Body of pancreas (tissue), 4 donors: ENCODE measurements at regions not wholly inside any gene's neighbourhood (a gene's known extent, or its start where the extent isn't known, plus 50 kb on each side); places are given as distances from the start of the nearest gene placed in this dataset.
"Not testable (repeated sequence)": the region's sequence is repeated elsewhere in the genome, so short reads cannot be mapped to it uniquely, and the experiment has no call there.

Experiments used
- ATAC-seq: fragments of 150-250 bp; one replicate; pipeline ENCODE4 v1.9.1; 2016
- DNase-seq, 4 donors: peaks; one replicate each; pipeline ENCODE4 v3.0.0-alpha.2; 2019
- H3K27ac ChIP-seq, 4 donors: fragments of 200-600 bp; sonication (generic); 1 replicate in 3 of 4; 2 replicates in 1 of 4; pipeline versions ENCODE4 v1.5.1 to v1.6.1; 2016 to 2019; ENCODE audit warnings: mild to moderate bottlenecking in 1 of 4, mixed read lengths in 1 of 4, moderate library complexity in 1 of 4
- H3K27me3 ChIP-seq, 2 donors: fragments of 200-600 bp; sonication (generic); one replicate each; pipeline ENCODE4 v1.6.0; 2016; ENCODE audit warnings: mild to moderate bottlenecking in 1 of 2
- H3K36me3 ChIP-seq, 2 donors: fragments of 200-600 bp; sonication (generic); replicated peaks in 1 of 2; 2 replicates each; pipeline ENCODE4 v1.5.1; 2016; ENCODE audit warnings: low read depth in 2 of 2; ENCODE audit not compliant: insufficient read depth in 1 of 2
- H3K4me1 ChIP-seq: fragments of 200-600 bp; sonication (generic); one replicate; pipeline ENCODE4 v1.6.0; 2016
- H3K4me3 ChIP-seq, 2 donors: fragments of 200-600 bp; sonication (generic); 1 replicate in 1 of 2; 2 replicates in 1 of 2; pipeline ENCODE4 v1.5.1; 2016 to 2019
- H3K9me3 ChIP-seq, 3 donors: fragments of 200-600 bp; sonication (generic); 1 replicate in 2 of 3; 2 replicates in 1 of 3; pipeline ENCODE4 v1.5.1; 2016
- CTCF ChIP-seq, 7 experiments: fragments of 450-650 bp in 4 of 7; fragments of 200-600 bp in 3 of 7; sonication (generic) in 3 of 7; IDR thresholded peaks; one replicate each; pipeline ENCODE4 v1.5.1; 2016 to 2019; ENCODE audit warnings: antibody characterized with exemption in 7 of 7
- POLR2A ChIP-seq, 3 donors: fragments of 450-650 bp; IDR thresholded peaks; one replicate each; pipeline ENCODE4 v1.6.1; 2016; ENCODE audit warnings: antibody characterized with exemption in 3 of 3, mild to moderate bottlenecking in 2 of 3
- WGBS, 2 donors: methylation state at CpG; one replicate each; pipeline ENCODE4 v1.1.5; 2017; 5-methylcytosine and 5-hydroxymethylcytosine counted together
- intact Hi-C: fragments of 100-400 bp; cut with DNase I; formaldehyde crosslinking; loops from one replicate; pipeline ENCODE4 v1.15.1; 2023

DNA sequence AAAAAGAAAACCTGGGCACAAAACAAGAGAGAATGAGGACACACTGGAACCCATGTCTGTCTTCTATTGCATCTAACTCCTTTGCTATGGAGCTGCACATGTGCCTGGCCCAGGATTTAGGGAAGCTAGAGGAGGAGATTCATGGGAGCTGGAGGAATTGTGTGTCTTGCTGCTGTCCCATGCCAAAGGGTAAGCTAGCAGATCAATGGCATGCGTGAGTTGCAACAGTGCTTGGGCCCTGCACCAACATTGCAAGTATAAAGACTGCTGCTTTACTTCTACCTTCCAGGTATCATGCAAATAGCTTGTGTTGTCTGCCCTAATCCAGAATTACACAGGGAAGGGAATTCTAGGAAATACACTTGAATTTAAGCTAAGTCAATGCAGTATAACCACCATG is 196.4 kb upstream of the IGF1 start:
- Histone ChIP-seq H3K9me3 (peaks cover 0 to 17% (median 0%) of the 10 kb centered on the region in 3 donors), H3K36me3 (no peaks in the 10 kb centered on the region), H3K4me3 (no peak overlapping the region), H3K27me3 (no peaks in the 10 kb centered on the region), H3K27ac (no peak overlapping the region), H3K4me1 (no peaks in the 10 kb centered on the region)
- WGBS, 2 donors = 67 to 100% methylated on average over 1 of the region's 1 CpG
- ATAC-seq (no peak), DNase-seq (no peak)
- TF ChIP-seq CTCF (IDR thresholded peaks at IDR 0.05) (no peak), POLR2A (IDR thresholded peaks at IDR 0.05) (no peak)
- intact Hi-C loops = no loop called here

DNA sequence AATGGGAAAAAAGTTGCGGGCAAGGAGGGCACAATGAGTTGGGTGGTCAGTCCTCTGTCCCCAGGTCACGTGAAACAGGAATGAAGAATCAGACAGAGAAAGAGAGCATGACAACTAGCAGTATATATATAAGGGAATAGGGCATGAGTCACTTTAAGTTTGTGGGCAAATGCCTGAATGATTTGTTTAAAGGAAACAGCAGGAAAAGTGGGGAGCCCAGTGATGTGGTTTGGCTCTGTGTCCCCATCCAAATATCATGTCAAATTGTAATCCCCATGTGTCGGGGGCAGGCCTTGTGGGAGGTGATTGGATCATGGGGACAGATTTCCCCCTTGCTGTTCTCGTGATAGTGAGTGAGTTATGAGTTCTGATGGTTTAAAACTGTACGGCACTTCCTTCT is 195.3 kb upstream of the IGF1 start:
- TF ChIP-seq CTCF (IDR thresholded peaks at IDR 0.05) (no peak), POLR2A (IDR thresholded peaks at IDR 0.05) (no peak)
- intact Hi-C loops = no loop called here
- Histone ChIP-seq H3K4me1 (no peaks in the 10 kb centered on the region), H3K9me3 (peaks cover 0 to 17% (median 0%) of the 10 kb centered on the region in 3 donors), H3K4me3 (no peak overlapping the region), H3K27me3 (no peaks in the 10 kb centered on the region), H3K27ac (no peak overlapping the region), H3K36me3 (no peaks in the 10 kb centered on the region)
- no peak for ATAC-seq
- 54 to 58% methylated on average over 5 of the region's 5 CpGs for WGBS, 2 donors
- DNase-seq = no peak

DNA sequence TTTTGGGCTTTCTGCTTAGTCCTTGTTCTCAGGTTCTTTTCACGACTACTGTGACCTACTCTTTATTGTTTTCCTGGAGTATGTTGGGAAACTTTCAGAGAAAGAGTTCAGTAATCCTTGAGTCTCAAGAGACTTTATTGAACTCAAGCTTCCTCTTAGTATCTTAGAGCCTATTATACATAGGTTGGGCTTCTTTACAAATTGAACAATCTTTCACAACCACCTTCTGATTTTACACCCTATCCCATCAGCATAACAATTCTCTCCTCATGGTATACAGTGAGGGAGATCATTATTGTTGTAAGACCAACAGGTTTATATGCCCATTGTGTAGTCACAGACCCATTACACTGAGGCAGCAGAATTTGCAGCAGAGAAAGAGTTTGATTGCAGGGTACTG is 193.2 kb upstream of the IGF1 start:
- 32 to 59% methylated on average over 1 of the region's 1 CpG for WGBS, 2 donors
- ATAC-seq (no peak), DNase-seq (no peak)
- Histone ChIP-seq H3K27ac (no peak overlapping the region), H3K27me3 (no peaks in the 10 kb centered on the region), H3K9me3 (peaks cover 0 to 17% (median 0%) of the 10 kb centered on the region in 3 donors), H3K36me3 (no peaks in the 10 kb centered on the region), H3K4me1 (no peaks in the 10 kb centered on the region), H3K4me3 (no peak overlapping the region)
- TF ChIP-seq POLR2A (IDR thresholded peaks at IDR 0.05) = no peak
- no peak for TF ChIP-seq CTCF (IDR thresholded peaks at IDR 0.05)
- intact Hi-C loops = no loop called here

GRCh38 chr12:102672212-102672611 is 191.8 kb upstream of the IGF1 start:
- H3K27ac ChIP-seq, H3K4me1 ChIP-seq, H3K27me3 ChIP-seq, H3K4me3 ChIP-seq, ATAC-seq, H3K36me3 ChIP-seq, intact Hi-C loops, DNase-seq: not testable (repeated sequence)
- peaks cover 0 to 17% (median 0%) of the 10 kb centered on the region in 3 donors for H3K9me3 ChIP-seq

DNA sequence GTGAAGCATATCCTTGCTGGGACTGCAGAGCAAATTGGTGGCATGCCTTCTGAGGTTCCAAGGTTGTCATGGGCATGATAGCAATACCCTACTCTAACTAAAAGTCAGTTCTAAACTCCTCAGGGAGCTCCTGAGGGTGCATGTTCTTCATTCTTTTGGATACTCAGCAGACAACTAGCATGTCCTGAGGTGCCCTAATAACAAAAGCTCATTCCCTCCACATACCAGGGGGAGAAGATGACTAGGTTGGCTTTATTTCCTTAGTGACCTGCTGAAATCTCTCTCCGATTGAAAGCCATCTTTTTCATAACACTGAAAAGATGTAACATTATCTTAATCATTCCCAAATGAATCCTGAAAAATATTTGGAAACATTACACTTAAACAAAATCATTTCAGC is 188.7 kb upstream of the IGF1 start:
- peaks cover 0 to 10% (median 0%) of the 10 kb centered on the region in 3 donors for H3K9me3 ChIP-seq
- no peak overlapping the region for H3K27ac ChIP-seq
- intact Hi-C loops = no loop called here
- no peak overlapping the region for H3K4me3 ChIP-seq
- H3K27me3 ChIP-seq = no peaks in the 10 kb centered on the region
- ATAC-seq = no peak
- no peak for DNase-seq
- H3K4me1 ChIP-seq = no peaks in the 10 kb centered on the region
- 35 to 71% methylated on average over 1 of the region's 1 CpG for WGBS, 2 donors
- no peak for TF ChIP-seq CTCF (IDR thresholded peaks at IDR 0.05)
- TF ChIP-seq POLR2A (IDR thresholded peaks at IDR 0.05) = no peak
- no peaks in the 10 kb centered on the region for H3K36me3 ChIP-seq

DNA sequence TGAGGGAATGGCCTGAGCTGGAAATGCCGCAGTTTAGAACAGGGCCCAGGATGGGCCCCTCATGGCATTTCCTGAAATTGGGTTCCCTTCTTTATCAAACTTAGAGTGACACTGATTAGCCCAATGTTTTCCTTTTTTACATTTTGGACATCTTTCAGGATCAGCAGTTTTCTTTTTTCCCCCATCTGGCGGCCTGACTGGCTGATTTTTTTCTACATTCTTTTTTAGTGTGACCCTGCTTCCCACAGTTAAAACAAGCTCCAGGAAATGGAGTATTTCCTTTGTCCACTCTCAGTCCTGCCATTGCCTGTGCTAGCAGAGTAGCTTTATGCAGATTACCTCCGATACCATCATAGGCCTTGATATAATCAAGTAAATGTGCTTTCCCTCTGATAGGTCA is 185.8 kb upstream of the IGF1 start:
- ATAC-seq, intact Hi-C loops, H3K36me3 ChIP-seq, H3K27ac ChIP-seq, H3K4me3 ChIP-seq, H3K4me1 ChIP-seq, DNase-seq, H3K27me3 ChIP-seq, H3K9me3 ChIP-seq: not testable (repeated sequence)
- WGBS, 2 donors = 53 to 56% methylated on average over 3 of the region's 3 CpGs
